H1 (cell line): ENCODE measurements at regions not wholly inside any gene's neighbourhood (a gene's known extent, or its start where the extent isn't known, plus 50 kb on each side); places are given as distances from the start of the nearest gene placed in this dataset.

Experiments used
- CTCF ChIA-PET: fragments of 300-600 bp; sonication (Branson Sonifier 250); formaldehyde crosslinking; loops from one replicate; lab custom pipeline; 2021; ENCODE audit not compliant: partially characterized antibody; lab: Charles Lee
- POLR2A ChIA-PET: fragments of 300-600 bp; sonication (Branson Sonifier 250); formaldehyde crosslinking; loops from one replicate; lab custom pipeline; 2021; ENCODE audit warnings: inconsistent platforms; ENCODE audit not compliant: partially characterized antibody; lab: Charles Lee
- DNase-seq, 2 experiments: peaks; one replicate each; pipeline versions ENCODE4 v3.0.0 to v3.0.0-alpha.2; 2010 to 2022; ENCODE audit warnings: low spot score in 2 of 2, low read depth in 1 of 2, mixed read lengths in 1 of 2
- FAIRE-seq: peaks from 2 replicates; lab custom pipeline; 2011; peaks lifted over from hg19 to GRCh38; lab: Jason Lieb, UNC
- H2AFZ ChIP-seq: 2 replicates; pipeline ENCODE4 v1.8.1; 2012; ENCODE audit warnings: low read length, inconsistent platforms
- H2AK5ac ChIP-seq: 2 replicates; pipeline ENCODE4 v1.6.1; 2013; ENCODE audit warnings: low read depth, low read length
- H2BK120ac ChIP-seq: replicated peaks from 2 replicates; pipeline ENCODE3; 2013; ENCODE audit warnings: low read depth, low read length, inconsistent platforms
- H2BK12ac ChIP-seq: 2 replicates; pipeline ENCODE4 v1.6.1; 2013; ENCODE audit warnings: low read depth, low read length
- H2BK15ac ChIP-seq: 2 replicates; pipeline ENCODE4 v1.6.1; 2013; ENCODE audit warnings: low read length
- H2BK20ac ChIP-seq: 2 replicates; pipeline ENCODE4 v1.6.1; 2013; ENCODE audit warnings: low read length
- H2BK5ac ChIP-seq: 2 replicates; pipeline ENCODE4 v1.6.1; 2013; ENCODE audit warnings: low read depth, low read length
- H3K14ac ChIP-seq: 2 replicates; pipeline ENCODE4 v1.6.1; 2013; ENCODE audit warnings: inconsistent platforms; ENCODE audit not compliant: insufficient read length
- H3K18ac ChIP-seq: 2 replicates; pipeline ENCODE4 v1.6.1; 2013; ENCODE audit warnings: low read length; ENCODE audit errors: extremely low read depth
- H3K23ac ChIP-seq: 2 replicates; pipeline ENCODE4 v1.6.1; 2013; ENCODE audit warnings: inconsistent platforms; ENCODE audit not compliant: insufficient read length
- H3K23me2 ChIP-seq: 2 replicates; pipeline ENCODE4 v1.6.1; 2013; ENCODE audit warnings: low read depth, low read length
- H3K27ac ChIP-seq: 2 replicates; pipeline ENCODE4 v1.6.1; 2011; ENCODE audit warnings: low read depth, low read length, inconsistent platforms
- H3K27me3 ChIP-seq, 4 experiments: replicated peaks in 1 of 4; 1 replicate in 1 of 4; 2 replicates in 3 of 4; pipeline versions ENCODE4 v1.6.1 to v1.8.1; 2011 to 2013; ENCODE audit warnings: low read length in 3 of 4, mild to moderate bottlenecking in 3 of 4, inconsistent platforms in 2 of 4, mixed read lengths in 2 of 4, moderate library complexity in 1 of 4; ENCODE audit not compliant: control insufficient read depth in 3 of 4, insufficient read depth in 3 of 4; ENCODE audit errors: extremely low read depth in 1 of 4
- H3K36me3 ChIP-seq, 4 experiments: 2 replicates each; pipeline versions ENCODE4 v1.6.1 to v1.8.1; 2011 to 2013; ENCODE audit warnings: mild to moderate bottlenecking in 4 of 4, low read length in 3 of 4, moderate library complexity in 2 of 4, control low read depth in 1 of 4, inconsistent platforms in 1 of 4; ENCODE audit not compliant: insufficient read depth in 4 of 4, control insufficient read depth in 2 of 4
- H3K4ac ChIP-seq: replicated peaks from 2 replicates; pipeline ENCODE3; 2013; ENCODE audit warnings: low read length, low read depth, mixed read lengths, inconsistent platforms; ENCODE audit not compliant: insufficient read length
- H3K4me1 ChIP-seq, 4 experiments: replicated peaks in 1 of 4; 1 replicate in 1 of 4; 2 replicates in 3 of 4; pipeline versions ENCODE4 v1.6.1 to v1.8.1; 2011 to 2013; ENCODE audit warnings: low read length in 3 of 4, inconsistent platforms in 2 of 4, mixed read lengths in 1 of 4; ENCODE audit not compliant: insufficient read depth in 4 of 4, control insufficient read depth in 3 of 4
- H3K4me2 ChIP-seq, 2 experiments: 2 replicates each; pipeline versions ENCODE4 v1.6.1 to v1.8.1; 2011 to 2013; ENCODE audit warnings: low read depth in 2 of 2, low read length in 2 of 2, control low read depth in 1 of 2, inconsistent platforms in 1 of 2, mild to moderate bottlenecking in 1 of 2; ENCODE audit not compliant: insufficient read depth in 1 of 2
- H3K4me3 ChIP-seq, 4 experiments: fragments of 200-600, 300-600 bp in 1 of 4; sonication (generic), shearing (Covaris generic), sonication (Bioruptor Twin) in 1 of 4; 2 replicates each; pipeline versions ENCODE4 v1.5.1 to v1.8.1; 2011 to 2016; ENCODE audit warnings: low read length in 4 of 4, low read depth in 3 of 4, control low read depth in 2 of 4, inconsistent platforms in 2 of 4, mild to moderate bottlenecking in 2 of 4, mixed read lengths in 1 of 4, moderate library complexity in 1 of 4; ENCODE audit not compliant: insufficient read depth in 2 of 4; ENCODE audit errors: extremely low read depth in 1 of 4
- H3K56ac ChIP-seq: replicated peaks from 2 replicates; pipeline ENCODE3; 2013; ENCODE audit warnings: low read depth, mild to moderate bottlenecking, mixed read lengths, low read length, inconsistent platforms; ENCODE audit not compliant: insufficient read length
- H3K79me1 ChIP-seq: 2 replicates; pipeline ENCODE4 v1.6.1; 2013; ENCODE audit warnings: low read depth, low read length, control low read depth
- H3K79me2 ChIP-seq, 2 experiments: 2 replicates each; pipeline versions ENCODE4 v1.6.1 to v1.8.1; 2012 to 2013; ENCODE audit warnings: low read length in 2 of 2, mild to moderate bottlenecking in 2 of 2, inconsistent platforms in 1 of 2; ENCODE audit not compliant: insufficient read depth in 2 of 2, control insufficient read depth in 1 of 2
- H3K9ac ChIP-seq, 4 experiments: replicated peaks in 1 of 4; 1 replicate in 1 of 4; 2 replicates in 3 of 4; pipeline versions ENCODE4 v1.6.1 to v1.8.1; 2011 to 2013; ENCODE audit warnings: low read depth in 3 of 4, low read length in 3 of 4, control low read depth in 2 of 4, mild to moderate bottlenecking in 2 of 4, moderate library complexity in 2 of 4, inconsistent platforms in 1 of 4; ENCODE audit errors: extremely low read depth in 1 of 4
- H3K9me3 ChIP-seq, 2 experiments: 2 replicates each; pipeline versions ENCODE4 v1.6.1 to v1.8.1; 2012 to 2013; ENCODE audit warnings: mild to moderate bottlenecking in 2 of 2, moderate library complexity in 2 of 2, control low read depth in 1 of 2, inconsistent platforms in 1 of 2, low read depth in 1 of 2, low read length in 1 of 2, mixed read lengths in 1 of 2; ENCODE audit not compliant: insufficient read depth in 2 of 2
- H4K20me1 ChIP-seq, 2 experiments: replicated peaks in 1 of 2; 2 replicates each; pipeline versions ENCODE3 to v1.8.1; 2011 to 2013; ENCODE audit warnings: inconsistent platforms in 2 of 2, low read length in 2 of 2, mild to moderate bottlenecking in 1 of 2; ENCODE audit not compliant: insufficient read depth in 2 of 2, control insufficient read depth in 1 of 2
- H4K5ac ChIP-seq: 2 replicates; pipeline ENCODE4 v1.6.1; 2013; ENCODE audit warnings: low read length, low read depth, mixed read lengths, inconsistent platforms; ENCODE audit not compliant: insufficient read length
- H4K8ac ChIP-seq: 2 replicates; pipeline ENCODE4 v1.8.0; 2013; ENCODE audit warnings: mild to moderate bottlenecking, moderate library complexity, low read length, inconsistent platforms; ENCODE audit not compliant: insufficient read depth; ENCODE audit errors: extremely low read depth
- H4K91ac ChIP-seq: replicated peaks from 2 replicates; pipeline ENCODE3; 2013; ENCODE audit warnings: low read length, mixed read lengths, inconsistent platforms; ENCODE audit not compliant: insufficient read length
- ATF3 ChIP-seq: IDR thresholded peaks from 2 replicates; pipeline ENCODE4 v1.6.1; 2011; ENCODE audit warnings: low read depth, mild to moderate bottlenecking, low read length; ENCODE audit not compliant: insufficient read depth
- BACH1 ChIP-seq: IDR thresholded peaks from 2 replicates; pipeline ENCODE4 v1.6.1; 2012; ENCODE audit warnings: low read length, improper control_type of control experiment
- CEBPB ChIP-seq: IDR thresholded peaks from 2 replicates; pipeline ENCODE4 v1.6.1; 2012; ENCODE audit warnings: low read depth, low read length
- CTBP2 ChIP-seq: IDR thresholded peaks from 2 replicates; pipeline ENCODE4 v1.7.0; 2011; ENCODE audit warnings: borderline replicate concordance, mild to moderate bottlenecking, moderate library complexity, mixed read lengths, low read length; ENCODE audit not compliant: insufficient read depth, insufficient read length
- E2F6 ChIP-seq: IDR thresholded peaks from 2 replicates; pipeline ENCODE4 v1.6.1; 2012; ENCODE audit warnings: inconsistent platforms
- GABPA ChIP-seq: IDR thresholded peaks from 2 replicates; pipeline ENCODE4 v1.6.1; 2011; ENCODE audit warnings: mild to moderate bottlenecking, low read length, moderate library complexity, borderline replicate concordance; ENCODE audit not compliant: insufficient read depth
- MAFK ChIP-seq: IDR thresholded peaks from 2 replicates; pipeline ENCODE4 v1.6.1; 2012; ENCODE audit warnings: low read depth, mild to moderate bottlenecking, improper control_type of control experiment, low read length
- SIX5 ChIP-seq: IDR thresholded peaks from 2 replicates; pipeline ENCODE4 v1.6.1; 2011; ENCODE audit warnings: mild to moderate bottlenecking, low read depth, low read length
- TCF12 ChIP-seq: IDR thresholded peaks from 2 replicates; pipeline ENCODE4 v1.6.1; 2011; ENCODE audit warnings: low read depth, mild to moderate bottlenecking, low read length
- USF2 ChIP-seq: IDR thresholded peaks from 2 replicates; pipeline ENCODE4 v1.6.1; 2011; ENCODE audit warnings: low read length, improper control_type of control experiment
- WGBS, 2 experiments: shearing (Covaris generic) in 1 of 2; methylation state at CpG; one replicate each; pipeline versions ENCODE4 v1.1.6 to v1.1.7; 2013 to 2015; ENCODE audit warnings: low lambda C conversion rate in 2 of 2, mixed read lengths in 2 of 2, inconsistent platforms in 1 of 2, low coverage in 1 of 2, missing lambda C conversion rate in 1 of 2; ENCODE audit not compliant: insufficient replicate concordance in 2 of 2, insufficient coverage in 1 of 2, insufficient read length in 1 of 2; ENCODE audit errors: extremely low coverage in 1 of 2, missing lambda C conversion rate in 1 of 2; 5-methylcytosine and 5-hydroxymethylcytosine counted together

- no peak overlapping the region for H4K8ac ChIP-seq
- no peak overlapping the region for H4K5ac ChIP-seq
- H3K4me2 ChIP-seq, result no peak overlapping the region
- no peak overlapping the region for H2BK15ac ChIP-seq
- no peaks in the 10 kb centered on the region for H3K23me2 ChIP-seq
- DNase-seq, result no peak
- WGBS, 2 experiments, result 89% methylated on average over 1 of the region's 1 CpG; no CpG with 5 or more reads in 1 of the 2 experiments
- H3K56ac ChIP-seq, result no peak overlapping the region
- no peak overlapping the region for H2AK5ac ChIP-seq
- no peak overlapping the region for H3K14ac ChIP-seq
- H2BK20ac ChIP-seq, result no peak overlapping the region
- no peak overlapping the region for H4K91ac ChIP-seq
- H2AFZ ChIP-seq, result no peak overlapping the region
- no peak for FAIRE-seq
- no peaks in the 10 kb centered on the region for H3K79me2 ChIP-seq
- H4K20me1 ChIP-seq, result no peaks in the 10 kb centered on the region
- no peaks in the 10 kb centered on the region for H3K27me3 ChIP-seq
- H3K27ac ChIP-seq, result no peak overlapping the region
- ChIA-PET POLR2A (no interaction called here), CTCF (no interaction called here)
- H3K9ac ChIP-seq, result no peak overlapping the region
- no peak overlapping the region for H2BK5ac ChIP-seq
- H2BK12ac ChIP-seq, result no peak overlapping the region
- no peak overlapping the region for H3K4me3 ChIP-seq
- H3K18ac ChIP-seq, result no peak overlapping the region
- no peak overlapping the region for H3K4ac ChIP-seq
- no peaks in the 10 kb centered on the region for H3K79me1 ChIP-seq
- no peak overlapping the region for H2BK120ac ChIP-seq
- no peak for TF ChIP-seq E2F6
- no peak for TF ChIP-seq CTBP2
- TF ChIP-seq GABPA, result no peak
- no peak for TF ChIP-seq ATF3
- TF ChIP-seq BACH1, result no peak
- no peak for TF ChIP-seq TCF12
- no peak for TF ChIP-seq MAFK
- TF ChIP-seq USF2, result no peak
- no peak for TF ChIP-seq CEBPB
- TF ChIP-seq SIX5, result no peak
- H3K4me1 ChIP-seq, result no peaks in the 10 kb centered on the region
- H3K23ac ChIP-seq, result no peak overlapping the region
- no peaks in the 10 kb centered on the region; a peak in 1 of 4 replicates for H3K9me3 ChIP-seq
- no peaks in the 10 kb centered on the region for H3K36me3 ChIP-seq
Measured at GRCh38 chr7:91494450-91494849, 230.2 kb downstream of the FZD1 start.
